IMR-90 (cell line): ENCODE measurements at regions not wholly inside any gene's neighbourhood (a gene's known extent, or its start where the extent isn't known, plus 50 kb on each side); places are given as distances from the start of the nearest gene placed in this dataset.

ENCODE experiments used
- ATAC-seq: fragments of 200-7000 bp; cut with Tn5 transposase; 2 replicates; pipeline ENCODE4 v1.9.1; 2020; ENCODE audit warnings: low read depth, mild to moderate bottlenecking, moderate library complexity
- BruUV-seq: library from RNA; stranded (reverse); fragments of 400-500 nt; replicated peaks from 2 replicates; lab custom pipeline; 2021; lab: Mats Ljungman, UMichigan
- CTCF ChIA-PET: fragments of 300-600 bp; formaldehyde crosslinking; extraction: SDS; loops from one replicate; lab custom pipeline; 2021; ENCODE audit warnings: antibody characterized with exemption; lab: Yijun Ruan, JAX
- POLR2A ChIA-PET: fragments of 300-600 bp; sonication (Branson Sonifier 250); formaldehyde crosslinking; loops from one replicate; lab custom pipeline; 2022; ENCODE audit warnings: antibody characterized with exemption; ENCODE audit not compliant: unreplicated experiment; lab: Charles Lee
- DNase-seq: peaks from one replicate; pipeline ENCODE4 v3.0.0; 2013
- H2AFZ ChIP-seq: replicated peaks from 2 replicates; pipeline ENCODE3; 2013; ENCODE audit warnings: low read length, mild to moderate bottlenecking; ENCODE audit not compliant: poor library complexity
- H2AK5ac ChIP-seq: 2 replicates; pipeline ENCODE4 v1.6.1; 2013; ENCODE audit warnings: low read depth, low read length, inconsistent platforms
- H2AK9ac ChIP-seq: replicated peaks from 2 replicates; pipeline ENCODE3; 2013; ENCODE audit warnings: mild to moderate bottlenecking, low read depth, low read length, moderate library complexity; ENCODE audit not compliant: poor library complexity
- H2BK120ac ChIP-seq: 2 replicates; pipeline ENCODE4 v1.6.1; 2013; ENCODE audit warnings: low read depth, low read length, inconsistent platforms
- H2BK15ac ChIP-seq: 3 replicates; pipeline ENCODE4 v1.6.1; 2013; ENCODE audit warnings: low read depth, low read length, inconsistent platforms
- H2BK20ac ChIP-seq: 2 replicates; pipeline ENCODE4 v1.6.1; 2013; ENCODE audit warnings: low read depth, mild to moderate bottlenecking, inconsistent platforms, low read length, moderate library complexity
- H2BK5ac ChIP-seq: 2 replicates; pipeline ENCODE4 v1.6.1; 2013; ENCODE audit warnings: mild to moderate bottlenecking, low read depth, low read length, inconsistent platforms; ENCODE audit not compliant: poor library complexity, severe bottlenecking
- H3K14ac ChIP-seq: replicated peaks from 2 replicates; pipeline ENCODE4 v1.6.1; 2013; ENCODE audit warnings: low read depth, low read length, inconsistent platforms
- H3K18ac ChIP-seq: 2 replicates; pipeline ENCODE4 v1.6.1; 2013; ENCODE audit warnings: low read depth, low read length, control low read depth
- H3K23ac ChIP-seq: 2 replicates; pipeline ENCODE4 v1.6.1; 2013; ENCODE audit warnings: low read depth, low read length, inconsistent platforms
- H3K27ac ChIP-seq: 2 replicates; pipeline ENCODE4 v1.5.1; 2013; ENCODE audit warnings: mild to moderate bottlenecking, control low read depth, low read length; ENCODE audit not compliant: insufficient read depth
- H3K27me3 ChIP-seq: 2 replicates; pipeline ENCODE4 v1.6.1; 2013; ENCODE audit warnings: low read length; ENCODE audit not compliant: control insufficient read depth, insufficient read depth
- H3K36me3 ChIP-seq: 2 replicates; pipeline ENCODE4 v1.6.1; 2013; ENCODE audit warnings: low read length, mixed read lengths; ENCODE audit not compliant: control insufficient read depth, insufficient read depth
- H3K4ac ChIP-seq: 2 replicates; pipeline ENCODE4 v1.6.1; 2013; ENCODE audit warnings: low read depth, low read length, inconsistent platforms
- H3K4me1 ChIP-seq: 2 replicates; pipeline ENCODE4 v1.6.1; 2013; ENCODE audit warnings: low read length, mixed read lengths; ENCODE audit not compliant: control insufficient read depth, insufficient read depth
- H3K4me2 ChIP-seq: 2 replicates; pipeline ENCODE4 v1.6.1; 2013; ENCODE audit warnings: low read depth, mild to moderate bottlenecking, control low read depth, low read length, moderate library complexity
- H3K4me3 ChIP-seq: 2 replicates; pipeline ENCODE4 v1.5.1; 2013; ENCODE audit warnings: low read depth, mild to moderate bottlenecking, control low read depth, low read length, moderate library complexity; ENCODE audit not compliant: insufficient read depth
- H3K56ac ChIP-seq: 2 replicates; pipeline ENCODE4 v1.6.1; 2013; ENCODE audit warnings: low read length, inconsistent platforms; ENCODE audit not compliant: insufficient read depth; ENCODE audit errors: extremely low read depth
- H3K79me1 ChIP-seq, 2 experiments: 2 replicates each; pipeline ENCODE4 v1.6.1; 2013; ENCODE audit warnings: low read length in 2 of 2, inconsistent platforms in 1 of 2, low read depth in 1 of 2
- H3K9ac ChIP-seq: 2 replicates; pipeline ENCODE4 v1.6.1; 2013; ENCODE audit warnings: low read depth, low read length, control low read depth
- H3K9me1 ChIP-seq: 2 replicates; pipeline ENCODE4 v1.6.1; 2013; ENCODE audit warnings: low read length, inconsistent platforms; ENCODE audit not compliant: insufficient read depth
- H3K9me3 ChIP-seq: 2 replicates; pipeline ENCODE4 v1.6.1; 2013; ENCODE audit warnings: low read length; ENCODE audit not compliant: control insufficient read depth, insufficient read depth
- H4K20me1 ChIP-seq: 2 replicates; pipeline ENCODE4 v1.6.1; 2013; ENCODE audit warnings: low read length, inconsistent platforms; ENCODE audit not compliant: insufficient read depth
- H4K5ac ChIP-seq: 2 replicates; pipeline ENCODE4 v1.6.1; 2013; ENCODE audit warnings: mild to moderate bottlenecking, low read depth, low read length, control low read depth
- H4K8ac ChIP-seq, 2 experiments: 2 replicates each; pipeline ENCODE4 v1.6.1; 2013; ENCODE audit warnings: low read depth in 2 of 2, low read length in 2 of 2, control low read depth in 1 of 2, inconsistent platforms in 1 of 2
- H4K91ac ChIP-seq: 2 replicates; pipeline ENCODE4 v1.6.1; 2013; ENCODE audit warnings: low read depth, low read length, inconsistent platforms; ENCODE audit not compliant: insufficient read depth
- FOS ChIP-seq: fragments of 150-350 bp; IDR thresholded peaks from 2 replicates; pipeline ENCODE4 v1.6.1; 2016; ENCODE audit warnings: low read depth, low read length
- MAFK ChIP-seq: IDR thresholded peaks from 2 replicates; pipeline ENCODE4 v1.6.1; 2012; ENCODE audit warnings: low read depth, low read length, improper control_type of control experiment
- POLR2A ChIP-seq: IDR thresholded peaks from 2 replicates; pipeline ENCODE4 v1.6.1; 2012; ENCODE audit warnings: mild to moderate bottlenecking, low read depth, low read length
- RAD21 ChIP-seq: IDR thresholded peaks from 2 replicates; pipeline ENCODE4 v1.6.1; 2012; ENCODE audit warnings: low read length, improper control_type of control experiment
- USF2 ChIP-seq: fragments of 150-350 bp; IDR thresholded peaks from 2 replicates; pipeline ENCODE4 v1.6.1; 2017; ENCODE audit warnings: mild to moderate bottlenecking, antibody characterized with exemption, low read length, low read depth
- WGBS, 2 experiments: methylation state at CpG; one replicate each; pipeline versions ENCODE4 v1.1.5 to v1.1.7; 2013; ENCODE audit warnings: missing lambda C conversion rate in 2 of 2; ENCODE audit not compliant: insufficient read length in 1 of 2; ENCODE audit errors: extremely low coverage in 2 of 2; 5-methylcytosine and 5-hydroxymethylcytosine counted together
- dilution Hi-C: fragments of 300-500 bp; cut with HindIII; formaldehyde crosslinking; loops from one replicate; pipeline ENCODE4 v1.14.3; 2018; ENCODE audit warnings: low sequenced_read_pairs; ENCODE audit not compliant: unreplicated experiment
- in situ Hi-C: fragments of 300-500 bp; cut with MboI; formaldehyde crosslinking; loops from 3 replicates; pipeline ENCODE4 v1.14.3; 2019; ENCODE audit warnings: low sequenced_read_pairs, inconsistent platforms, mixed read lengths
- intact Hi-C: fragments of 100-400 bp; cut with micrococcal nuclease; formaldehyde crosslinking; loops from 2 replicates; pipeline ENCODE4 v1.10.0; 2022
- TF ChIP-seq, protein P1 (sequence below): fragments of 150-350 bp; IDR thresholded peaks from 2 replicates; pipeline ENCODE4 v1.6.1; 2016; ENCODE audit warnings: low read depth, mild to moderate bottlenecking, low read length, moderate library complexity, borderline replicate concordance

- ATAC-seq (no peak), DNase-seq (no peak)
- dilution Hi-C loops = no loop called here
- H3K23ac ChIP-seq = no peak overlapping the region
- BruUV-seq = no TSS peak
- H4K8ac ChIP-seq = no peak overlapping the region
- H3K79me1 ChIP-seq = no peaks in the 10 kb centered on the region
- H2BK5ac ChIP-seq = no peak overlapping the region
- H3K36me3 ChIP-seq = no peaks in the 10 kb centered on the region
- no peak overlapping the region for H3K14ac ChIP-seq
- H3K27me3 ChIP-seq = peaks cover 6% of the 10 kb centered on the region
- no peak overlapping the region for H4K91ac ChIP-seq
- no peak overlapping the region for H3K9ac ChIP-seq
- no peak overlapping the region for H2AFZ ChIP-seq
- WGBS, 2 experiments = no CpG with 5 or more reads among the region's 4 CpGs
- in situ Hi-C loops = no loop called here
- H2AK9ac ChIP-seq = no peak overlapping the region
- TF ChIP-seq MAFK (no peak), POLR2A (no peak), USF2 (no peak), RAD21 (no peak), FOS (no peak)
- TF ChIP-seq, protein P1, sequence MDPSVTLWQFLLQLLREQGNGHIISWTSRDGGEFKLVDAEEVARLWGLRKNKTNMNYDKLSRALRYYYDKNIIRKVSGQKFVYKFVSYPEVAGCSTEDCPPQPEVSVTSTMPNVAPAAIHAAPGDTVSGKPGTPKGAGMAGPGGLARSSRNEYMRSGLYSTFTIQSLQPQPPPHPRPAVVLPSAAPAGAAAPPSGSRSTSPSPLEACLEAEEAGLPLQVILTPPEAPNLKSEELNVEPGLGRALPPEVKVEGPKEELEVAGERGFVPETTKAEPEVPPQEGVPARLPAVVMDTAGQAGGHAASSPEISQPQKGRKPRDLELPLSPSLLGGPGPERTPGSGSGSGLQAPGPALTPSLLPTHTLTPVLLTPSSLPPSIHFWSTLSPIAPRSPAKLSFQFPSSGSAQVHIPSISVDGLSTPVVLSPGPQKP = no peak
- no peak overlapping the region for H2BK20ac ChIP-seq
- no peak overlapping the region for H3K56ac ChIP-seq
- H3K4ac ChIP-seq = no peak overlapping the region
- H3K4me3 ChIP-seq = no peak overlapping the region
- CTCF ChIA-PET = no interaction called here
- no peak overlapping the region for H2AK5ac ChIP-seq
- no peak overlapping the region for H2BK120ac ChIP-seq
- no peaks in the 10 kb centered on the region for H3K9me1 ChIP-seq
- no peak overlapping the region for H3K18ac ChIP-seq
- POLR2A ChIA-PET = no interaction called here
- no peaks in the 10 kb centered on the region for H4K20me1 ChIP-seq
- no peak overlapping the region for H2BK15ac ChIP-seq
- no peak overlapping the region for H4K5ac ChIP-seq
- H3K27ac ChIP-seq = no peak overlapping the region
- intact Hi-C loops = no loop called here
- no peaks in the 10 kb centered on the region for H3K4me1 ChIP-seq
- peaks cover 5% of the 10 kb centered on the region; the same call in 1 of the 2 replicates for H3K9me3 ChIP-seq
- H3K4me2 ChIP-seq = no peak overlapping the region
Observed at GRCh38 chr1:226467443-226467842, 59.5 kb upstream of the PARP1 start.
